ENCODE measurements at regions not wholly inside any gene's neighbourhood (a gene's known extent, or its start where the extent isn't known, plus 50 kb on each side); places are given as distances from the start of the nearest gene placed in this dataset.

- H3K27ac ChIP-seq = no peak overlapping the region
- H3K4me3 ChIP-seq = no peak overlapping the region
- no peaks in the 10 kb centered on the region for H3K36me3 ChIP-seq
- no peak overlapping the region for H3K9ac ChIP-seq (ENCODE audit: low read depth in 2 of 2, low read length in 2 of 2)
- intact Hi-C loops (cut with DNase I) = no loop called here
- no peak for TF ChIP-seq CTCF (IDR thresholded peaks at IDR 0.05)
- H3K9me3 ChIP-seq = no peaks in the 10 kb centered on the region
- no peak for DNase-seq
- H3K27me3 ChIP-seq = no peaks in the 10 kb centered on the region
- H3K4me1 ChIP-seq = no peaks in the 10 kb centered on the region
Measured at GRCh38 chr12:65616022-65616421, 208.3 kb upstream of the HMGA2 start.

DNA sequence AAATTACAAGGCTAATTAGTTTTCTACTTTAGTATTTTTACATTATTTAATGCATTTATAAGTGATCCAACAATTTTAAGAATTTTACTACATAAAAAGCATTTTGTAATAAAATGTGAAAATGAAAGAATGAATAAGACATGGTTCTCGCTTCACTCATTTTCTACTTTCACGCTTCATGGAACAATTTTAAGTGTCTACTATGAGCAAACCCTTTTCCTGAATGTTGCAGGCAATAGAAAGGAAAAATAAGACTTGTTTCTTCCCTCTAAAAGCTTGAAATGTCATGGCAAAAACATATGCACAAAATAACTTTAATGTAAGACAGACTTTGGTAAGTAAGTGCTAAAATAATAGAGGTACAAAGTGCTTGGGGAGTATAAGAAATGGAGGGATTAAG lies 205.7 kb upstream of the HMGA2 start:
- Histone ChIP-seq H3K4me3 (no peak overlapping the region), H3K9ac (ENCODE audit: low read depth in 2 of 2, low read length in 2 of 2) (no peak overlapping the region), H3K27ac (no peak overlapping the region), H3K9me3 (no peaks in the 10 kb centered on the region), H3K4me1 (no peaks in the 10 kb centered on the region), H3K36me3 (no peaks in the 10 kb centered on the region), H3K27me3 (no peaks in the 10 kb centered on the region)
- intact Hi-C loops (cut with DNase I) = no loop called here
- DNase-seq = no peak
- TF ChIP-seq CTCF (IDR thresholded peaks at IDR 0.05) = no peak

DNA sequence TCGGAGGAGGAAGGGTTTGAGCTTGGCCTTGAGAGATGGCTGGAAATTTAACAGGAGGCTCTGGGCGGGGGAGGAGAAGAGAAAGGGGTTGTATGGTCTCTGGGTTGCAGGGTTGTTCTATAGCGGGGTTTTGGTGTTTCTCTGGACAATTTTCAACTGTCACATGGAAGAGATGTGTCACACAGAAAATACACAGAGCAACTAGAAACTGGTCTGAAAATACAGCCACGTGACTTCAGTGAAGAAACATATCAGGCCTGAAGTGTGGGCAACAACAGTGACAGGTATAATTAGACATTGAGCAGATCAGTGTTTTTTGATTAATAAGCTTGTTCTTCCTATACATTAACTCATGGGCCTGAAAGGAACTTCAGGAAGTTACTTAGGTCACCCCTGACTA lies 205.3 kb upstream of the HMGA2 start:
- Histone ChIP-seq H3K36me3 (no peaks in the 10 kb centered on the region), H3K4me3 (no peak overlapping the region), H3K9ac (ENCODE audit: low read depth in 2 of 2, low read length in 2 of 2) (no peak overlapping the region), H3K9me3 (no peaks in the 10 kb centered on the region), H3K4me1 (no peaks in the 10 kb centered on the region), H3K27me3 (no peaks in the 10 kb centered on the region), H3K27ac (no peak overlapping the region)
- TF ChIP-seq CTCF (IDR thresholded peaks at IDR 0.05) = no peak
- intact Hi-C loops (cut with DNase I) = no loop called here
- DNase-seq = no peak

GRCh38 chr12:65620046-65620445 lies 204.2 kb upstream of the HMGA2 start:
- Histone ChIP-seq H3K4me3 (no peak overlapping the region), H3K9me3 (no peaks in the 10 kb centered on the region), H3K27me3 (no peaks in the 10 kb centered on the region), H3K27ac (no peak overlapping the region), H3K4me1 (no peaks in the 10 kb centered on the region), H3K9ac (ENCODE audit: low read depth in 2 of 2, low read length in 2 of 2) (no peak overlapping the region), H3K36me3 (no peaks in the 10 kb centered on the region)
- intact Hi-C loops (cut with DNase I) = no loop called here
- no peak for DNase-seq
- no peak for TF ChIP-seq CTCF (IDR thresholded peaks at IDR 0.05)

- Histone ChIP-seq H3K9ac (ENCODE audit: low read depth in 2 of 2, low read length in 2 of 2) (no peak overlapping the region), H3K4me1 (no peaks in the 10 kb centered on the region), H3K27me3 (no peaks in the 10 kb centered on the region), H3K4me3 (no peak overlapping the region), H3K9me3 (no peaks in the 10 kb centered on the region), H3K27ac (no peak overlapping the region), H3K36me3 (no peaks in the 10 kb centered on the region)
- TF ChIP-seq CTCF (IDR thresholded peaks at IDR 0.05) = no peak
- intact Hi-C loops (cut with DNase I) = no loop called here
- DNase-seq = no peak
Measured at GRCh38 chr12:65622056-65622455, 202.2 kb upstream of the HMGA2 start.

- DNase-seq = no peak
- H3K4me3 ChIP-seq = no peak overlapping the region
- H3K9me3 ChIP-seq = no peaks in the 10 kb centered on the region
- H3K27me3 ChIP-seq = no peaks in the 10 kb centered on the region
- intact Hi-C loops (cut with DNase I) = no loop called here
- no peak overlapping the region for H3K9ac ChIP-seq (ENCODE audit: low read depth in 2 of 2, low read length in 2 of 2)
- no peaks in the 10 kb centered on the region for H3K4me1 ChIP-seq
- no peaks in the 10 kb centered on the region for H3K36me3 ChIP-seq
- TF ChIP-seq CTCF (IDR thresholded peaks at IDR 0.05) = no peak
- no peak overlapping the region for H3K27ac ChIP-seq
Measured at GRCh38 chr12:65623507-65623906, 200.8 kb upstream of the HMGA2 start.
